C4-2B (cell line): ENCODE measurements at regions not wholly inside any gene's neighbourhood (a gene's known extent, or its start where the extent isn't known, plus 50 kb on each side); places are given as distances from the start of the nearest gene placed in this dataset.

ENCODE experiments used
- ZFX ChIP-seq: fragments of 450-650 bp; IDR thresholded peaks from 2 replicates; pipeline ENCODE4 v1.6.1; 2017
- TF ChIP-seq, protein P1 (sequence below): fragments of 450-650 bp; conservative IDR thresholded peaks from 2 replicates; pipeline ENCODE4 v1.5.1; 2017; ENCODE audit warnings: mild to moderate bottlenecking

DNA sequence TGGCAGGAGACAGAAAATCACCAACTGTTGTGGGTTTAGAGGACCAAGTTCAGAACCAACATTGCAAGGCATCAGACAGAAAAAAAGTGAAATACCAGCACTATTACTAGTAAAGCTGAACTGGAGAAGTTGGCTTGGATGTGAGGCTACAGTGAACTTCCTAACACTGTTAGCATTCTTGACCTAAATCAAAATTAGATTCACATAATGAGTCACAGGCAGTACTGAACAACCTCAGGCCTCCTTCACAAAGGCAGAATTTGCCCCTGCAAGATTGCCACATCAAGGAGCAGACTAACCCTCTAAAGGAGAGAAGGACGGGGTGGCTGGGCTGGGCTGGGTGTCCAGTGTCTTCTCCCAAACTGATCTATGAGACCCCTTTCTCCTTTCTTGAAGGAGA lies 539.7 kb downstream of the SNAPC1 start:
- TF ChIP-seq, protein P1, sequence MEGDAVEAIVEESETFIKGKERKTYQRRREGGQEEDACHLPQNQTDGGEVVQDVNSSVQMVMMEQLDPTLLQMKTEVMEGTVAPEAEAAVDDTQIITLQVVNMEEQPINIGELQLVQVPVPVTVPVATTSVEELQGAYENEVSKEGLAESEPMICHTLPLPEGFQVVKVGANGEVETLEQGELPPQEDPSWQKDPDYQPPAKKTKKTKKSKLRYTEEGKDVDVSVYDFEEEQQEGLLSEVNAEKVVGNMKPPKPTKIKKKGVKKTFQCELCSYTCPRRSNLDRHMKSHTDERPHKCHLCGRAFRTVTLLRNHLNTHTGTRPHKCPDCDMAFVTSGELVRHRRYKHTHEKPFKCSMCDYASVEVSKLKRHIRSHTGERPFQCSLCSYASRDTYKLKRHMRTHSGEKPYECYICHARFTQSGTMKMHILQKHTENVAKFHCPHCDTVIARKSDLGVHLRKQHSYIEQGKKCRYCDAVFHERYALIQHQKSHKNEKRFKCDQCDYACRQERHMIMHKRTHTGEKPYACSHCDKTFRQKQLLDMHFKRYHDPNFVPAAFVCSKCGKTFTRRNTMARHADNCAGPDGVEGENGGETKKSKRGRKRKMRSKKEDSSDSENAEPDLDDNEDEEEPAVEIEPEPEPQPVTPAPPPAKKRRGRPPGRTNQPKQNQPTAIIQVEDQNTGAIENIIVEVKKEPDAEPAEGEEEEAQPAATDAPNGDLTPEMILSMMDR = no peak
- TF ChIP-seq ZFX = no peak
